Osteoblast (primary cell): ENCODE measurements at regions not wholly inside any gene's neighbourhood (a gene's known extent, or its start where the extent isn't known, plus 50 kb on each side); places are given as distances from the start of the nearest gene placed in this dataset.

Experiments used
- DNase-seq: peaks from one replicate; pipeline ENCODE4 v3.0.0; 2011; ENCODE audit warnings: low spot score, mixed read lengths; ENCODE audit not compliant: insufficient read length; ENCODE audit errors: missing footprints
- H2AFZ ChIP-seq: 2 replicates; pipeline ENCODE4 v1.6.0; 2011; ENCODE audit warnings: mild to moderate bottlenecking, low read length
- H3K27ac ChIP-seq: 2 replicates; pipeline ENCODE4 v1.5.1; 2011; ENCODE audit warnings: mild to moderate bottlenecking, low read depth, low read length, moderate library complexity
- H3K27me3 ChIP-seq: 2 replicates; pipeline ENCODE4 v1.6.0; 2012; ENCODE audit warnings: mild to moderate bottlenecking, control low read depth, inconsistent platforms, low read length, moderate library complexity; ENCODE audit not compliant: insufficient read depth
- H3K36me3 ChIP-seq: 2 replicates; pipeline ENCODE4 v1.5.1; 2011; ENCODE audit warnings: mild to moderate bottlenecking, low read length, control low read depth, moderate library complexity; ENCODE audit not compliant: insufficient read depth
- H3K4me1 ChIP-seq: 2 replicates; pipeline ENCODE4 v1.5.1; 2011; ENCODE audit warnings: mild to moderate bottlenecking, low read length, control low read depth, moderate library complexity; ENCODE audit not compliant: insufficient read depth
- H3K4me2 ChIP-seq: 2 replicates; pipeline ENCODE4 v1.6.0; 2011; ENCODE audit warnings: mild to moderate bottlenecking, low read length; ENCODE audit not compliant: insufficient read depth
- H3K4me3 ChIP-seq: fragments of 200-600 bp; sonication (generic); 3 replicates; pipeline ENCODE4 v1.5.1; 2012; ENCODE audit warnings: mild to moderate bottlenecking, low read length, inconsistent platforms; ENCODE audit not compliant: insufficient read depth
- H3K79me2 ChIP-seq: 2 replicates; pipeline ENCODE4 v1.6.0; 2012; ENCODE audit warnings: mild to moderate bottlenecking, low read length, control low read depth, inconsistent platforms; ENCODE audit not compliant: insufficient read depth
- H3K9me3 ChIP-seq: 2 replicates; pipeline ENCODE4 v1.5.1; 2011; ENCODE audit warnings: low read depth, low read length, control low read depth
- H4K20me1 ChIP-seq: 2 replicates; pipeline ENCODE4 v1.6.0; 2012; ENCODE audit warnings: mild to moderate bottlenecking, low read length, control low read depth; ENCODE audit not compliant: insufficient read depth
- CTCF ChIP-seq: IDR thresholded peaks from 2 replicates; pipeline ENCODE4 v1.5.1; 2011; ENCODE audit warnings: mild to moderate bottlenecking, low read depth, low read length, moderate library complexity; ENCODE audit errors: extremely low read depth

GRCh38 chr11:127651888-127652221 is 651.3 kb upstream of the KIRREL3 start:
- no peak for TF ChIP-seq CTCF
- DNase-seq: no peak
- H4K20me1 ChIP-seq: no peaks in the 10 kb centered on the region
- H2AFZ ChIP-seq: no peak overlapping the region
- no peaks in the 10 kb centered on the region for H3K4me1 ChIP-seq
- no peak overlapping the region for H3K4me2 ChIP-seq
- H3K79me2 ChIP-seq: no peaks in the 10 kb centered on the region
- H3K36me3 ChIP-seq: no peaks in the 10 kb centered on the region
- H3K27ac ChIP-seq: no peak overlapping the region
- H3K4me3 ChIP-seq: no peak overlapping the region
- H3K27me3 ChIP-seq: no peaks in the 10 kb centered on the region
- no peaks in the 10 kb centered on the region for H3K9me3 ChIP-seq

GRCh38 chr11:127651175-127651887 is 650.8 kb upstream of the KIRREL3 start:
- DNase-seq: no peak
- H4K20me1 ChIP-seq: no peaks in the 10 kb centered on the region
- H2AFZ ChIP-seq: no peak overlapping the region
- no peaks in the 10 kb centered on the region for H3K27me3 ChIP-seq
- no peak overlapping the region for H3K4me3 ChIP-seq
- H3K4me2 ChIP-seq: no peak overlapping the region
- no peaks in the 10 kb centered on the region for H3K79me2 ChIP-seq
- H3K4me1 ChIP-seq: no peaks in the 10 kb centered on the region
- no peaks in the 10 kb centered on the region for H3K9me3 ChIP-seq
- no peaks in the 10 kb centered on the region for H3K36me3 ChIP-seq
- no peak for TF ChIP-seq CTCF
- H3K27ac ChIP-seq: no peak overlapping the region

- Histone ChIP-seq H2AFZ (no peak overlapping the region), H4K20me1 (no peaks in the 10 kb centered on the region), H3K27me3 (no peaks in the 10 kb centered on the region), H3K27ac (no peak overlapping the region), H3K9me3 (no peaks in the 10 kb centered on the region), H3K4me3 (no peak overlapping the region), H3K4me1 (no peaks in the 10 kb centered on the region), H3K4me2 (no peak overlapping the region), H3K79me2 (no peaks in the 10 kb centered on the region), H3K36me3 (no peaks in the 10 kb centered on the region)
- DNase-seq: no peak
- no peak for TF ChIP-seq CTCF
Observed at GRCh38 chr11:127649958-127650357, 649.4 kb upstream of the KIRREL3 start.

- Histone ChIP-seq H3K9me3 (no peaks in the 10 kb centered on the region), H3K36me3 (no peaks in the 10 kb centered on the region), H3K79me2 (no peaks in the 10 kb centered on the region), H3K4me1 (no peaks in the 10 kb centered on the region), H2AFZ (no peak overlapping the region), H3K4me3 (no peak overlapping the region), H4K20me1 (no peaks in the 10 kb centered on the region), H3K27ac (no peak overlapping the region), H3K27me3 (no peaks in the 10 kb centered on the region), H3K4me2 (no peak overlapping the region)
- DNase-seq: no peak
- TF ChIP-seq CTCF: no peak
Observed at GRCh38 chr11:127649071-127649470, 648.5 kb upstream of the KIRREL3 start.
